ENCODE measurements at regions not wholly inside any gene's neighbourhood (a gene's known extent, or its start where the extent isn't known, plus 50 kb on each side); places are given as distances from the start of the nearest gene placed in this dataset.
"Not testable (repeated sequence)": the region's sequence is repeated elsewhere in the genome, so short reads cannot be mapped to it uniquely, and the experiment has no call there.

DNA sequence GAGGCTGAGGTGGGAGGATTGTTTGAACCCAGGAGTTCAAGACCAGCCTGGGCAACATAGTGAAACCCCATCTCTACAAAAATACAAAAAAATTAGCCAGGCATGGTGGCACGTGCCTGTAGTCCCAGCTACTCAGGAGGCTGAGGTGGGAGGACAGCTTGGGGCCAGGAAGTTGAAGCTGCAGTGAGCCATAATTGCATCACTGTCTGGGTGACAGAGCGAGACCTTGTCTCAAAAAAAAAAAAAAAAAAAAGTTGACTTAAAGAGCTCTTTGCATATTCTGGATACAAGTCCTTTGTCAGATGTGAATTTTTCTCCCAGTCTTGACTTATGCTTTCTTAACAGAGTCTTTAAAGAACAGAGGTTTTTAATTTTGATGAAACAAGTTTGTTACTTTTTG lies 79.9 kb upstream of the RPH3AL start:
- H3K4ac ChIP-seq (replicated peaks; ENCODE audit: insufficient read length, low read depth, low read length); H3K27ac ChIP-seq (ENCODE audit: low read depth, low read length); H3K79me2 ChIP-seq (ENCODE audit: control insufficient read depth in 1 of 2, insufficient read depth in 2 of 2, low read length in 2 of 2); H2BK5ac ChIP-seq (ENCODE audit: low read depth, low read length); H3K79me1 ChIP-seq (ENCODE audit: low read depth, low read length); DNase-seq (ENCODE audit: low read depth in 1 of 2, low spot score in 2 of 2); H2BK15ac ChIP-seq (ENCODE audit: low read length); H3K36me3 ChIP-seq (ENCODE audit: control insufficient read depth in 2 of 4, insufficient read depth in 4 of 4, low read length in 3 of 4); POLR2A ChIA-PET (ENCODE audit: partially characterized antibody); H2AK5ac ChIP-seq (ENCODE audit: low read depth, low read length); H4K91ac ChIP-seq (replicated peaks; ENCODE audit: insufficient read length, low read length); H3K14ac ChIP-seq (ENCODE audit: insufficient read length); H4K8ac ChIP-seq (ENCODE audit: extremely low read depth, insufficient read depth, low read length); H2BK12ac ChIP-seq (ENCODE audit: low read depth, low read length); H3K18ac ChIP-seq (ENCODE audit: extremely low read depth, low read length); FAIRE-seq; H4K20me1 ChIP-seq (replicated peaks in 1 of 2; ENCODE audit: control insufficient read depth in 1 of 2, insufficient read depth in 2 of 2, low read length in 2 of 2); H4K5ac ChIP-seq (ENCODE audit: insufficient read length, low read depth, low read length); H3K4me3 ChIP-seq (ENCODE audit: extremely low read depth in 1 of 4, insufficient read depth in 2 of 4, low read depth in 3 of 4, low read length in 4 of 4); H3K56ac ChIP-seq (replicated peaks; ENCODE audit: insufficient read length, low read depth, low read length); H2BK20ac ChIP-seq (ENCODE audit: low read length); H3K23ac ChIP-seq (ENCODE audit: insufficient read length); H3K27me3 ChIP-seq (replicated peaks in 1 of 4; ENCODE audit: control insufficient read depth in 3 of 4, extremely low read depth in 1 of 4, insufficient read depth in 3 of 4, low read length in 3 of 4); H3K4me1 ChIP-seq (replicated peaks in 1 of 4; ENCODE audit: control insufficient read depth in 3 of 4, insufficient read depth in 4 of 4, low read length in 3 of 4); H3K4me2 ChIP-seq (ENCODE audit: insufficient read depth in 1 of 2, low read depth in 2 of 2, low read length in 2 of 2); H2AFZ ChIP-seq (ENCODE audit: low read length); H3K9ac ChIP-seq (replicated peaks in 1 of 4; ENCODE audit: extremely low read depth in 1 of 4, low read depth in 3 of 4, low read length in 3 of 4); H3K23me2 ChIP-seq (ENCODE audit: low read depth, low read length); H2BK120ac ChIP-seq (replicated peaks; ENCODE audit: low read depth, low read length): not testable (repeated sequence)
- 78% methylated on average over 2 of the region's 2 CpGs; no CpG with 5 or more reads in 1 of the 2 experiments for WGBS, 2 experiments (ENCODE audit: extremely low coverage in 1 of 2, insufficient coverage in 1 of 2, insufficient read length in 1 of 2, insufficient replicate concordance in 2 of 2, low coverage in 1 of 2, low lambda C conversion rate in 2 of 2, missing lambda C conversion rate in 1 of 2)
- H3K9me3 ChIP-seq (ENCODE audit: insufficient read depth in 2 of 2, low read depth in 1 of 2, low read length in 1 of 2): peaks cover 3 to 16% of the 10 kb centered on the region in 2 experiments; a peak in 3 of 4 replicates
- CTCF ChIA-PET (ENCODE audit: partially characterized antibody): interaction anchor here (1.3 to 3.1 kb wide), 3 partner anchors 11 to 267 kb away, joined by 3 to 16 read pairs (median 5); no protein-coding TSS in a partner anchor

Data from H1 (cell line).